HL-60 (cell line): ENCODE measurements at regions not wholly inside any gene's neighbourhood (a gene's known extent, or its start where the extent isn't known, plus 50 kb on each side); places are given as distances from the start of the nearest gene placed in this dataset.

Source experiments
- CTCF ChIP-seq: IDR thresholded peaks from one replicate; pipeline ENCODE4 v1.5.1; 2011; ENCODE audit warnings: low read length, control low read depth, inconsistent platforms; ENCODE audit not compliant: insufficient read depth
- POLR2AphosphoS5 ChIP-seq: IDR thresholded peaks from 2 replicates; pipeline ENCODE4 v1.6.1; 2012; ENCODE audit warnings: low read depth
- REST ChIP-seq: IDR thresholded peaks from 2 replicates; pipeline ENCODE4 v1.6.1; 2012; ENCODE audit warnings: low read depth; ENCODE audit not compliant: insufficient replicate concordance

DNA sequence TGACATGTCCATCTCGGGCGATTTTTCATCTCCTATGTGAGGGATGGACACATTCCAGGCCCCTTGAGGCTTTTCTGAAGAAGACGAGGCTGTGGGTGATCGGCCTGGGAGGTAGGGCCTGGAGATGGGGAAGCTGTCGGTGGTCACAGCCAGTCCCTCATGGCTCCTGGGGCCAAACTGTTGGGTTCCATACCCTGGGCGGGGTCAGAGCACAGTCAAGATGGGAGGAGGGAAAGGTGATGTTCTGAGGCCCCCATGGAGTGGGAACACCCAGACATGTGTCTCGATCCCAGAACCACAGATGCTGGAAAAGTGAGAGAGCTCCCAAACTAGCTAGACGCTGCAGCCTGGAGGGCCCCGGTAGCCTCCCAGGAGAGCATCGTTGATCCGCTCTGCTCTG, 157.5 kb upstream of the C1orf174 start:
- TF ChIP-seq CTCF (no peak), POLR2AphosphoS5 (no peak), REST (no peak)
